Mucosa of descending colon (tissue), 3 donors: ENCODE measurements at regions not wholly inside any gene's neighbourhood (a gene's known extent, or its start where the extent isn't known, plus 50 kb on each side); places are given as distances from the start of the nearest gene placed in this dataset.

Experiments used
- ATAC-seq: fragments of 200-7000 bp; cut with Tn5 transposase; one replicate; pipeline ENCODE4 v1.9.1; 2020; ENCODE audit warnings: mild to moderate bottlenecking, moderate library complexity
- DNase-seq, 3 donors: peaks; one replicate each; pipeline ENCODE4 v3.0.0-alpha.2; 2020
- H3K36me3 ChIP-seq: fragments of 200-600 bp; one replicate; pipeline ENCODE4 v1.8.0; 2021; ENCODE audit warnings: low read depth, mild to moderate bottlenecking
- H3K4me1 ChIP-seq: fragments of 200-600 bp; one replicate; pipeline ENCODE4 v1.8.0; 2021; ENCODE audit warnings: low read depth, mild to moderate bottlenecking
- H3K4me3 ChIP-seq: fragments of 200-600 bp; one replicate; pipeline ENCODE4 v1.8.0; 2021; ENCODE audit warnings: mild to moderate bottlenecking
- H3K9me3 ChIP-seq: fragments of 200-600 bp; one replicate; pipeline ENCODE4 v1.8.0; 2021; ENCODE audit warnings: mild to moderate bottlenecking
- CTCF ChIP-seq: fragments of 200-600 bp; IDR thresholded peaks from one replicate; pipeline ENCODE4 v1.8.0; 2022; ENCODE audit warnings: antibody characterized with exemption, mild to moderate bottlenecking
- intact Hi-C, 2 donors: fragments of 100-400 bp; cut with DNase I in 1 of 2; cut with micrococcal nuclease in 1 of 2; formaldehyde crosslinking; loops; one replicate each; pipeline versions ENCODE4 v1.11.0 to v1.11.1; 2022; cut with DNase I, micrococcal nuclease
- donor health status: DM: no; HTN: no; CAD: no; lungs with moderate emphysema.
- donor health status: DM: no; HTN: no; CAD: no.
- donor health status: DM: no; HTN: yes; CAD: no.

- no peak for ATAC-seq
- Histone ChIP-seq H3K4me1 (no peaks in the 10 kb centered on the region), H3K9me3 (no peaks in the 10 kb centered on the region), H3K4me3 (no peak overlapping the region), H3K36me3 (no peaks in the 10 kb centered on the region)
- intact Hi-C loops: no loop called here
- DNase-seq: no peak
- no peak for TF ChIP-seq CTCF
Measured at GRCh38 chr5:82925061-82925411, 152.2 kb downstream of the TMEM167A start.

GRCh38 chr5:82924226-82925060 lies 152.8 kb downstream of the TMEM167A start:
- Histone ChIP-seq H3K9me3 (no peaks in the 10 kb centered on the region), H3K4me3 (no peak overlapping the region), H3K4me1 (no peaks in the 10 kb centered on the region), H3K36me3 (no peaks in the 10 kb centered on the region)
- TF ChIP-seq CTCF: no peak
- ATAC-seq (no peak), DNase-seq (no peak)
- intact Hi-C loops: no loop called here

GRCh38 chr5:82922086-82922734 lies 155.0 kb downstream of the TMEM167A start:
- intact Hi-C loops: no loop called here
- no peaks in the 10 kb centered on the region for H3K4me1 ChIP-seq
- H3K4me3 ChIP-seq: no peak overlapping the region
- no peak for ATAC-seq
- H3K36me3 ChIP-seq: no peaks in the 10 kb centered on the region
- no peaks in the 10 kb centered on the region for H3K9me3 ChIP-seq
- DNase-seq: no peak
- TF ChIP-seq CTCF: no peak

- peaks cover 13% of the 10 kb centered on the region for H3K9me3 ChIP-seq
- no peak overlapping the region for H3K4me3 ChIP-seq
- no peak for TF ChIP-seq CTCF
- ATAC-seq: no peak
- no peaks in the 10 kb centered on the region for H3K4me1 ChIP-seq
- no peaks in the 10 kb centered on the region for H3K36me3 ChIP-seq
- intact Hi-C loops: no loop called here
- no peak for DNase-seq
Measured at GRCh38 chr5:82918311-82919031, 158.7 kb downstream of the TMEM167A start.

- no peak overlapping the region for H3K4me3 ChIP-seq
- H3K9me3 ChIP-seq: peaks cover 13% of the 10 kb centered on the region
- no peak for TF ChIP-seq CTCF
- H3K36me3 ChIP-seq: no peaks in the 10 kb centered on the region
- intact Hi-C loops: no loop called here
- ATAC-seq (no peak), DNase-seq (no peak)
- H3K4me1 ChIP-seq: no peaks in the 10 kb centered on the region
Measured at GRCh38 chr5:82917584-82917983, 159.6 kb downstream of the TMEM167A start.
